Osteoblast (primary cell): ENCODE measurements at regions not wholly inside any gene's neighbourhood (a gene's known extent, or its start where the extent isn't known, plus 50 kb on each side); places are given as distances from the start of the nearest gene placed in this dataset.

Experiments
- DNase-seq: peaks from one replicate; pipeline ENCODE4 v3.0.0; 2011; ENCODE audit warnings: low spot score, mixed read lengths; ENCODE audit not compliant: insufficient read length; ENCODE audit errors: missing footprints
- H2AFZ ChIP-seq: 2 replicates; pipeline ENCODE4 v1.6.0; 2011; ENCODE audit warnings: mild to moderate bottlenecking, low read length
- H3K27ac ChIP-seq: 2 replicates; pipeline ENCODE4 v1.5.1; 2011; ENCODE audit warnings: mild to moderate bottlenecking, low read depth, low read length, moderate library complexity
- H3K27me3 ChIP-seq: 2 replicates; pipeline ENCODE4 v1.6.0; 2012; ENCODE audit warnings: mild to moderate bottlenecking, control low read depth, inconsistent platforms, low read length, moderate library complexity; ENCODE audit not compliant: insufficient read depth
- H3K36me3 ChIP-seq: 2 replicates; pipeline ENCODE4 v1.5.1; 2011; ENCODE audit warnings: mild to moderate bottlenecking, low read length, control low read depth, moderate library complexity; ENCODE audit not compliant: insufficient read depth
- H3K4me1 ChIP-seq: 2 replicates; pipeline ENCODE4 v1.5.1; 2011; ENCODE audit warnings: mild to moderate bottlenecking, low read length, control low read depth, moderate library complexity; ENCODE audit not compliant: insufficient read depth
- H3K4me2 ChIP-seq: 2 replicates; pipeline ENCODE4 v1.6.0; 2011; ENCODE audit warnings: mild to moderate bottlenecking, low read length; ENCODE audit not compliant: insufficient read depth
- H3K4me3 ChIP-seq: fragments of 200-600 bp; sonication (generic); 3 replicates; pipeline ENCODE4 v1.5.1; 2012; ENCODE audit warnings: mild to moderate bottlenecking, low read length, inconsistent platforms; ENCODE audit not compliant: insufficient read depth
- H3K79me2 ChIP-seq: 2 replicates; pipeline ENCODE4 v1.6.0; 2012; ENCODE audit warnings: mild to moderate bottlenecking, low read length, control low read depth, inconsistent platforms; ENCODE audit not compliant: insufficient read depth
- H3K9me3 ChIP-seq: 2 replicates; pipeline ENCODE4 v1.5.1; 2011; ENCODE audit warnings: low read depth, low read length, control low read depth
- H4K20me1 ChIP-seq: 2 replicates; pipeline ENCODE4 v1.6.0; 2012; ENCODE audit warnings: mild to moderate bottlenecking, low read length, control low read depth; ENCODE audit not compliant: insufficient read depth
- TF ChIP-seq, protein P1 (sequence below): IDR thresholded peaks from 2 replicates; pipeline ENCODE4 v1.5.1; 2011; ENCODE audit warnings: mild to moderate bottlenecking, low read depth, low read length, moderate library complexity; ENCODE audit errors: extremely low read depth

DNA sequence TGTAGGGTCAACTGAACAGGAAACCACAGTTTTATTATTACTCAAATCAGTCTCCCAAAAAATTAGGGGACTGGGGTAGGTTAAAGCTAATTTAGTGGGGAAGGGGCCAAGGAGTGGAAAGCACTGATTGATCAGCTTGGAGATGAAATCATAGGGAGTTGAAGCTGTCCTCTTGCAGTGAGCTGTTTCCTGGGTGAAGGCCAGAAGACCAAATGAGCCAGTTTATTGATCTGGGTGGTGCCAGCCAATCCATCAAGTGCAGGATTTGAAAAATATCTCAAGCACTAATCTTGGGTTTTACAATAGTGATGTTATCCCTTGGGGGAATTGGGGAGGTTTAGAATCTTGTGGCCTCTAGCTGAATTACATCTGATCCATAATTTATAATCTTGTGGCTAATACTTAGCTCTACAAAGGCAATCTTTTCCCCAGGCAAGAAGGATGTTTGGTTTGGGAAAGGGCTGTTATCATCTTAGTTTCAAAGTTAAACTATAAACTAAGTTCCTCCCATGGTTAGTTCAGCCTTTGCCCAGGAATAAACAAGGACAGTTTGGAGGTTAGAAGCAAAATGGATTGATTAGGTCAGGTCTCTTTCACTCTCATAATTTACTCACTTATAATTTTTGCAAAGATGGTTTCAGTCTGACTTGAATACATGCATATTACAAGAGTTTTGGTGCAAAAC is 773.5 kb downstream of the XPNPEP1 start:
- no peak overlapping the region for H3K27ac ChIP-seq
- H3K4me1 ChIP-seq, result no peaks in the 10 kb centered on the region
- no peak overlapping the region for H3K4me2 ChIP-seq
- DNase-seq, result no peak
- no peak overlapping the region for H2AFZ ChIP-seq
- H4K20me1 ChIP-seq, result no peaks in the 10 kb centered on the region
- H3K9me3 ChIP-seq, result peaks cover 1% of the 10 kb centered on the region
- H3K27me3 ChIP-seq, result no peaks in the 10 kb centered on the region
- TF ChIP-seq, protein P1, sequence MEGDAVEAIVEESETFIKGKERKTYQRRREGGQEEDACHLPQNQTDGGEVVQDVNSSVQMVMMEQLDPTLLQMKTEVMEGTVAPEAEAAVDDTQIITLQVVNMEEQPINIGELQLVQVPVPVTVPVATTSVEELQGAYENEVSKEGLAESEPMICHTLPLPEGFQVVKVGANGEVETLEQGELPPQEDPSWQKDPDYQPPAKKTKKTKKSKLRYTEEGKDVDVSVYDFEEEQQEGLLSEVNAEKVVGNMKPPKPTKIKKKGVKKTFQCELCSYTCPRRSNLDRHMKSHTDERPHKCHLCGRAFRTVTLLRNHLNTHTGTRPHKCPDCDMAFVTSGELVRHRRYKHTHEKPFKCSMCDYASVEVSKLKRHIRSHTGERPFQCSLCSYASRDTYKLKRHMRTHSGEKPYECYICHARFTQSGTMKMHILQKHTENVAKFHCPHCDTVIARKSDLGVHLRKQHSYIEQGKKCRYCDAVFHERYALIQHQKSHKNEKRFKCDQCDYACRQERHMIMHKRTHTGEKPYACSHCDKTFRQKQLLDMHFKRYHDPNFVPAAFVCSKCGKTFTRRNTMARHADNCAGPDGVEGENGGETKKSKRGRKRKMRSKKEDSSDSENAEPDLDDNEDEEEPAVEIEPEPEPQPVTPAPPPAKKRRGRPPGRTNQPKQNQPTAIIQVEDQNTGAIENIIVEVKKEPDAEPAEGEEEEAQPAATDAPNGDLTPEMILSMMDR, result no peak
- H3K4me3 ChIP-seq, result no peak overlapping the region
- H3K79me2 ChIP-seq, result no peaks in the 10 kb centered on the region
- no peaks in the 10 kb centered on the region for H3K36me3 ChIP-seq

DNA sequence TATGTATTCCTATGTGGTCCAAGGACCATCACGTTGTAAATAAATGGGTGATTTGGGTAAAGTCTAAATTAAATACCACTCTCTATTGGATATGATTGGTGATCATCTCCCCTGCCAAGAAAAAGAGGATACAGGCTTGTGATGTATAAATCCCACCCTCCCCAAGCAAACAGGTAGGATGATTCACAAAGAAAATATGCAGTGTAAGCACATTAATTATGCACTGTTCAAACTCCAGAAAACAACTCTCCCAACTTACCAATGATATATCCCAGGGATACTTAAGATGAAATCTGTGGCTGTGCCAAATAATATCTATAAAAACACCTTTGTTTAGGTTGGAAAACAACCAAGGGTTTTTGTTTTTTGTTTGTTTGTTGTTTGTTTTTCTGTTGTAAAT is 795.9 kb downstream of the XPNPEP1 start:
- Histone ChIP-seq H3K27me3 (no peaks in the 10 kb centered on the region), H3K36me3 (no peaks in the 10 kb centered on the region), H3K79me2 (no peaks in the 10 kb centered on the region), H4K20me1 (no peaks in the 10 kb centered on the region), H3K4me3 (no peak overlapping the region), H3K4me1 (no peaks in the 10 kb centered on the region), H3K9me3 (no peaks in the 10 kb centered on the region), H3K4me2 (no peak overlapping the region), H2AFZ (no peak overlapping the region), H3K27ac (no peak overlapping the region)
- TF ChIP-seq, protein P1, result no peak
- no peak for DNase-seq

DNA sequence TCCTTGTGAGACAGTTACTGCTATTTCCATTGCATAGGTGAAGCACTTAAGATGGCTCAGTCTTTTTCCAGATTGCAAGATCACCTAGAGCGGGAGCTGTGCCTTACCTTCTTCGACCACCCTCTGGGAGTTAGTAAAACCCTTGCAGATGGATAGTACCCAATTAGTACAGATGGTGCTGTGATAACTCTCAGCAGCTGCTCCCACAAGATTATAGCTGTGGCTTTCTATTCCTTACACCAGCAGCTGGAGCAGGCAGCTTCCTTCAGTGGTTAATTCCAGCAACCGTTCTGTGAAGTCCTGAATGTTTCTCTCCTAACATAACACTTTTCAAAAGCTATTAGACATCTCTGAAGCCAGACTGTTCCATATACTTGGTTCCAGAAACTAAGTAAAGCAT is 796.8 kb downstream of the XPNPEP1 start:
- Histone ChIP-seq H3K27ac (no peak overlapping the region), H3K36me3 (no peaks in the 10 kb centered on the region), H3K4me3 (no peak overlapping the region), H2AFZ (no peak overlapping the region), H4K20me1 (no peaks in the 10 kb centered on the region), H3K27me3 (no peaks in the 10 kb centered on the region), H3K4me1 (no peaks in the 10 kb centered on the region), H3K4me2 (no peak overlapping the region), H3K79me2 (no peaks in the 10 kb centered on the region), H3K9me3 (no peaks in the 10 kb centered on the region)
- DNase-seq, result no peak
- TF ChIP-seq, protein P1, result no peak

DNA sequence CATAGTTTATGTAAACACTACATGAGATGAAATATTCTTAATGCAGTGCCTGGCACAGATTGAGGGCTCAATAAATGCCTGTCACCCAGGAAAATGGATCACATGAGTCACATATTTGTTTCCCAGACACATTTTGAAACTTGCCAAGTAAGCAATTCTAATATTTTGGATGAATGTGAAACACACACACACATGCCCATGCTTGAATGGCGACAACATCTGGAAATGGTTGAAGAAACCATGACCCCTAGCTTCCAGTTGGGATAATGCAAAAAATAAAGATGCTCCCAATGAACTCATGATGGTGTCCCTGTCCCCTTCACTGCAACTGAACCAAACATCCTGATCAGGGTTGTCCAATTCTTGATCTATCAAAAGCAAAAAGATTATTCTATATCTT is 797.3 kb downstream of the XPNPEP1 start:
- no peak for DNase-seq
- Histone ChIP-seq H3K36me3 (no peaks in the 10 kb centered on the region), H3K27ac (no peak overlapping the region), H3K4me2 (no peak overlapping the region), H2AFZ (no peak overlapping the region), H3K9me3 (no peaks in the 10 kb centered on the region), H3K4me1 (no peaks in the 10 kb centered on the region), H3K79me2 (no peaks in the 10 kb centered on the region), H4K20me1 (no peaks in the 10 kb centered on the region), H3K27me3 (no peaks in the 10 kb centered on the region), H3K4me3 (no peak overlapping the region)
- TF ChIP-seq, protein P1, result no peak
